GM23338 (cell line): ENCODE measurements at regions not wholly inside any gene's neighbourhood (a gene's known extent, or its start where the extent isn't known, plus 50 kb on each side); places are given as distances from the start of the nearest gene placed in this dataset.

Experiments used
- CREB1 ChIP-seq: fragments of 250-450 bp; sonication (Bioruptor Pico); IDR thresholded peaks from 2 replicates; pipeline ENCODE4 v1.5.0; 2020; ENCODE audit warnings: low read depth, mild to moderate bottlenecking, moderate library complexity
- CTCF ChIP-seq, 2 experiments: fragments of 200-600 bp in 1 of 2; sonication (generic) in 1 of 2; conservative IDR thresholded peaks; 2 replicates each; pipeline versions ENCODE4 v1.5.1 to v1.6.1; 2016 to 2017; ENCODE audit warnings: antibody characterized with exemption in 2 of 2, low read depth in 2 of 2, mild to moderate bottlenecking in 2 of 2, moderate library complexity in 1 of 2
- EZH2 ChIP-seq: fragments of 200-600 bp; sonication (generic); IDR thresholded peaks from one replicate; pipeline ENCODE4 v1.8.0; 2017; ENCODE audit warnings: antibody characterized with exemption, mild to moderate bottlenecking, low read depth; ENCODE audit not compliant: unreplicated experiment
- EZH2phosphoT487 ChIP-seq: fragments of 200-600 bp; sonication (generic); IDR thresholded peaks from one replicate; pipeline ENCODE4 v1.8.1; 2018; ENCODE audit warnings: antibody characterized with exemption; ENCODE audit not compliant: unreplicated experiment
- REST ChIP-seq: IDR thresholded peaks from one replicate; pipeline ENCODE4 v1.6.1; 2018; ENCODE audit warnings: antibody characterized with exemption; ENCODE audit not compliant: unreplicated experiment
- STAT1 ChIP-seq: IDR thresholded peaks from one replicate; pipeline ENCODE4 v1.6.1; 2016; ENCODE audit warnings: antibody characterized with exemption; ENCODE audit not compliant: unreplicated experiment

DNA sequence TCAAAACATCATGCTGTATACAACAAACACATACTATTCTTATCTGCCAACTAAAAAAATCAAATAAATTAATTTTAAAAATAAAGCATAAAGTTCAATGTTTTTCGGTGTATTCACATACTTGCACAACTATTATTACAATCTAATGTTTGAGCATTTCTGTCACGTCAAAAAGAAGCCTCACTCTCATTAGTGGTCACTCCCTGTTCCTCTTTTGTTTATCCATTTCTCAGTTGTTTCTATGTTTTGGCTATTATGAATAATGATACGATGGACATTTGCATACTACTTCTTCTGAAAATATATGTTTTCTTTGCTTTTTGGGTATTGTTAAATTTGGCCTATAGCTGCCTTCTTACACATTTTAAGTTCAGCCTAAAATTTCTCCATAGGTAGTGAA, 773.0 kb upstream of the HS6ST1 start:
- TF ChIP-seq CTCF (conservative IDR thresholded peaks at IDR 0.05; ENCODE audit: low read depth in 2 of 2) (no peak), EZH2 (no peak), REST (no peak), EZH2phosphoT487 (no peak), STAT1 (no peak), CREB1 (CRISPR knock-in tag) (no peak)
